ENCODE measurements at regions not wholly inside any gene's neighbourhood (a gene's known extent, or its start where the extent isn't known, plus 50 kb on each side); places are given as distances from the start of the nearest gene placed in this dataset.

GRCh38 chr11:101269390-101269789, 139.8 kb upstream of the PGR start:
- H3K4me3 ChIP-seq (ENCODE audit: insufficient read depth in 1 of 2, low read depth in 1 of 2, low read length in 2 of 2): no peak overlapping the region
- H3K9ac ChIP-seq (ENCODE audit: low read length): no peak overlapping the region
- H2BK120ac ChIP-seq (ENCODE audit: low read depth, low read length): no peak overlapping the region
- no peak overlapping the region for H4K8ac ChIP-seq (ENCODE audit: low read length)
- H2BK12ac ChIP-seq (ENCODE audit: low read length in 2 of 2): no peak overlapping the region
- no peak overlapping the region for H3K14ac ChIP-seq (ENCODE audit: low read length in 2 of 2)
- H3K79me1 ChIP-seq (replicated peaks; ENCODE audit: low read length, poor library complexity, severe bottlenecking): no peaks in the 10 kb centered on the region
- no peak overlapping the region for H2AFZ ChIP-seq (ENCODE audit: low read depth, low read length)
- no peak overlapping the region for H2BK15ac ChIP-seq (ENCODE audit: low read depth, poor library complexity, severe bottlenecking)
- no peak overlapping the region for H2AK5ac ChIP-seq (ENCODE audit: low read length, severe bottlenecking)
- H3K9me3 ChIP-seq (ENCODE audit: control insufficient read depth, low read length): no peaks in the 10 kb centered on the region
- no peak overlapping the region for H3K4me2 ChIP-seq (ENCODE audit: low read length, poor library complexity, severe bottlenecking)
- H3K27me3 ChIP-seq (ENCODE audit: control insufficient read depth in 1 of 2, insufficient read depth in 1 of 2, low read length in 2 of 2): no peaks in the 10 kb centered on the region
- no peak overlapping the region for H2BK5ac ChIP-seq (ENCODE audit: low read depth, low read length, poor library complexity, severe bottlenecking)
- no peak overlapping the region for H3K23ac ChIP-seq (ENCODE audit: low read length in 2 of 2)
- H3K18ac ChIP-seq (ENCODE audit: low read depth in 1 of 2, low read length in 2 of 2): no peak overlapping the region
- no peaks in the 10 kb centered on the region for H3K36me3 ChIP-seq (ENCODE audit: control insufficient read depth in 1 of 2, insufficient read depth in 2 of 2, low read depth in 1 of 2, low read length in 2 of 2)
- no peaks in the 10 kb centered on the region for H3K4me1 ChIP-seq (ENCODE audit: control insufficient read depth, insufficient read depth, low read depth, low read length)
- H4K91ac ChIP-seq (ENCODE audit: low read length): no peak overlapping the region
- no peak overlapping the region for H3K27ac ChIP-seq (ENCODE audit: low read length, poor library complexity, severe bottlenecking)
- no peak for DNase-seq
- H3K4ac ChIP-seq (ENCODE audit: low read depth in 1 of 2, low read length in 2 of 2): no peak overlapping the region
- 86% methylated on average over 2 of the region's 2 CpGs for WGBS

- Histone ChIP-seq H3K27me3 (ENCODE audit: control insufficient read depth in 1 of 2, insufficient read depth in 1 of 2, low read length in 2 of 2) (no peaks in the 10 kb centered on the region), H3K4me3 (ENCODE audit: insufficient read depth in 1 of 2, low read depth in 1 of 2, low read length in 2 of 2) (no peak overlapping the region), H2BK120ac (ENCODE audit: low read depth, low read length) (no peak overlapping the region), H3K18ac (ENCODE audit: low read depth in 1 of 2, low read length in 2 of 2) (no peak overlapping the region), H3K79me1 (replicated peaks; ENCODE audit: low read length, poor library complexity, severe bottlenecking) (no peaks in the 10 kb centered on the region), H4K91ac (ENCODE audit: low read length) (no peak overlapping the region), H3K9ac (ENCODE audit: low read length) (no peak overlapping the region), H2BK5ac (ENCODE audit: low read depth, low read length, poor library complexity, severe bottlenecking) (no peak overlapping the region), H3K9me3 (ENCODE audit: control insufficient read depth, low read length) (no peaks in the 10 kb centered on the region), H3K27ac (ENCODE audit: low read length, poor library complexity, severe bottlenecking) (no peak overlapping the region), H2BK15ac (ENCODE audit: low read depth, poor library complexity, severe bottlenecking) (no peak overlapping the region), H3K23ac (ENCODE audit: low read length in 2 of 2) (no peak overlapping the region), H2AK5ac (ENCODE audit: low read length, severe bottlenecking) (no peak overlapping the region), H4K8ac (ENCODE audit: low read length) (no peak overlapping the region), H3K4me1 (ENCODE audit: control insufficient read depth, insufficient read depth, low read depth, low read length) (no peaks in the 10 kb centered on the region), H2BK12ac (ENCODE audit: low read length in 2 of 2) (no peak overlapping the region), H3K4me2 (ENCODE audit: low read length, poor library complexity, severe bottlenecking) (no peak overlapping the region), H3K4ac (ENCODE audit: low read depth in 1 of 2, low read length in 2 of 2) (no peak overlapping the region), H3K14ac (ENCODE audit: low read length in 2 of 2) (no peak overlapping the region), H2AFZ (ENCODE audit: low read depth, low read length) (no peak overlapping the region), H3K36me3 (ENCODE audit: control insufficient read depth in 1 of 2, insufficient read depth in 2 of 2, low read depth in 1 of 2, low read length in 2 of 2) (no peaks in the 10 kb centered on the region)
- no peak for DNase-seq
These were observed 138.0 kb upstream of the PGR start for GRCh38 chr11:101267654-101268053.

- no peak overlapping the region for H2BK5ac ChIP-seq (ENCODE audit: low read depth, low read length, poor library complexity, severe bottlenecking)
- H3K9me3 ChIP-seq (ENCODE audit: control insufficient read depth, low read length): no peaks in the 10 kb centered on the region
- H3K27ac ChIP-seq (ENCODE audit: low read length, poor library complexity, severe bottlenecking): no peak overlapping the region
- H2AFZ ChIP-seq (ENCODE audit: low read depth, low read length): no peak overlapping the region
- no peak overlapping the region for H2BK120ac ChIP-seq (ENCODE audit: low read depth, low read length)
- no peak overlapping the region for H3K9ac ChIP-seq (ENCODE audit: low read length)
- H4K91ac ChIP-seq (ENCODE audit: low read length): no peak overlapping the region
- no peaks in the 10 kb centered on the region for H3K27me3 ChIP-seq (ENCODE audit: control insufficient read depth in 1 of 2, insufficient read depth in 1 of 2, low read length in 2 of 2)
- H2BK15ac ChIP-seq (ENCODE audit: low read depth, poor library complexity, severe bottlenecking): no peak overlapping the region
- no peaks in the 10 kb centered on the region for H3K4me1 ChIP-seq (ENCODE audit: control insufficient read depth, insufficient read depth, low read depth, low read length)
- H3K79me1 ChIP-seq (replicated peaks; ENCODE audit: low read length, poor library complexity, severe bottlenecking): no peaks in the 10 kb centered on the region
- no peak overlapping the region for H2AK5ac ChIP-seq (ENCODE audit: low read length, severe bottlenecking)
- H4K8ac ChIP-seq (ENCODE audit: low read length): no peak overlapping the region
- no peak for DNase-seq
- no peak overlapping the region for H3K4me2 ChIP-seq (ENCODE audit: low read length, poor library complexity, severe bottlenecking)
- H3K14ac ChIP-seq (ENCODE audit: low read length in 2 of 2): no peak overlapping the region
- no peak overlapping the region for H3K4me3 ChIP-seq (ENCODE audit: insufficient read depth in 1 of 2, low read depth in 1 of 2, low read length in 2 of 2)
- 68% methylated on average over 4 of the region's 4 CpGs for WGBS
- no peak overlapping the region for H3K18ac ChIP-seq (ENCODE audit: low read depth in 1 of 2, low read length in 2 of 2)
- no peaks in the 10 kb centered on the region for H3K36me3 ChIP-seq (ENCODE audit: control insufficient read depth in 1 of 2, insufficient read depth in 2 of 2, low read depth in 1 of 2, low read length in 2 of 2)
- H3K23ac ChIP-seq (ENCODE audit: low read length in 2 of 2): no peak overlapping the region
- no peak overlapping the region for H3K4ac ChIP-seq (ENCODE audit: low read depth in 1 of 2, low read length in 2 of 2)
- no peak overlapping the region for H2BK12ac ChIP-seq (ENCODE audit: low read length in 2 of 2)
These were observed 134.7 kb upstream of the PGR start for GRCh38 chr11:101264306-101264705.

GRCh38 chr11:101262995-101263394, 133.4 kb upstream of the PGR start:
- Histone ChIP-seq H3K27ac (ENCODE audit: low read length, poor library complexity, severe bottlenecking) (no peak overlapping the region), H3K9ac (ENCODE audit: low read length) (no peak overlapping the region), H2AFZ (ENCODE audit: low read depth, low read length) (no peak overlapping the region), H2BK5ac (ENCODE audit: low read depth, low read length, poor library complexity, severe bottlenecking) (no peak overlapping the region), H3K79me1 (replicated peaks; ENCODE audit: low read length, poor library complexity, severe bottlenecking) (no peaks in the 10 kb centered on the region), H3K18ac (ENCODE audit: low read depth in 1 of 2, low read length in 2 of 2) (no peak overlapping the region), H3K23ac (ENCODE audit: low read length in 2 of 2) (no peak overlapping the region), H2BK15ac (ENCODE audit: low read depth, poor library complexity, severe bottlenecking) (no peak overlapping the region), H3K27me3 (ENCODE audit: control insufficient read depth in 1 of 2, insufficient read depth in 1 of 2, low read length in 2 of 2) (no peaks in the 10 kb centered on the region), H3K36me3 (ENCODE audit: control insufficient read depth in 1 of 2, insufficient read depth in 2 of 2, low read depth in 1 of 2, low read length in 2 of 2) (no peaks in the 10 kb centered on the region), H2AK5ac (ENCODE audit: low read length, severe bottlenecking) (no peak overlapping the region), H2BK12ac (ENCODE audit: low read length in 2 of 2) (no peak overlapping the region), H3K4ac (ENCODE audit: low read depth in 1 of 2, low read length in 2 of 2) (no peak overlapping the region), H3K4me1 (ENCODE audit: control insufficient read depth, insufficient read depth, low read depth, low read length) (no peaks in the 10 kb centered on the region), H4K8ac (ENCODE audit: low read length) (no peak overlapping the region), H3K9me3 (ENCODE audit: control insufficient read depth, low read length) (no peaks in the 10 kb centered on the region), H3K4me3 (ENCODE audit: insufficient read depth in 1 of 2, low read depth in 1 of 2, low read length in 2 of 2) (no peak overlapping the region), H3K4me2 (ENCODE audit: low read length, poor library complexity, severe bottlenecking) (no peak overlapping the region), H3K14ac (ENCODE audit: low read length in 2 of 2) (no peak overlapping the region), H4K91ac (ENCODE audit: low read length) (no peak overlapping the region), H2BK120ac (ENCODE audit: low read depth, low read length) (no peak overlapping the region)
- DNase-seq: no peak
- WGBS: no CpG with 5 or more reads among the region's 1 CpG

Data from mesenchymal stem cell (in vitro differentiated cells and primary cell).